GM12878 (cell line): ENCODE measurements at regions not wholly inside any gene's neighbourhood (a gene's known extent, or its start where the extent isn't known, plus 50 kb on each side); places are given as distances from the start of the nearest gene placed in this dataset.

ENCODE experiments used
- ATAC-seq: fragments of 200-7000 bp; cut with Tn5 transposase; 3 replicates; pipeline ENCODE4 v1.9.1; 2020; ENCODE audit warnings: mild to moderate bottlenecking, moderate library complexity
- BruUV-seq: library from RNA; stranded (reverse); fragments of 400-500 nt; replicated peaks from 2 replicates; lab custom pipeline; 2021; lab: Mats Ljungman, UMichigan
- CTCF ChIA-PET: fragments of 300-600 bp; sonication (Branson Sonifier 250); formaldehyde crosslinking; extraction: SDS; loops from one replicate; lab custom pipeline; 2021; ENCODE audit warnings: inconsistent platforms; lab: Yijun Ruan, JAX
- POLR2A ChIA-PET: fragments of 350-600 bp; formaldehyde crosslinking; extraction: SDS; loops from one replicate; lab custom pipeline; 2021; ENCODE audit warnings: inconsistent platforms; lab: Charles Lee
- RAD21 ChIA-PET: fragments of 300-600 bp; sonication (Branson Sonifier 250); formaldehyde crosslinking; loops from one replicate; lab custom pipeline; 2023; ENCODE audit warnings: antibody characterized with exemption; ENCODE audit not compliant: unreplicated experiment; lab: Charles Lee
- SMC1A ChIA-PET: fragments of 300-600 bp; sonication (Branson Sonifier 250); formaldehyde crosslinking; loops from one replicate; lab custom pipeline; 2023; ENCODE audit not compliant: unreplicated experiment, uncharacterized antibody; lab: Charles Lee
- DNase-seq: peaks from one replicate; pipeline ENCODE4 v3.0.0-alpha.2; 2011; ENCODE audit warnings: low read depth, low spot score
- FAIRE-seq: peaks from 3 replicates; lab custom pipeline; 2011; peaks lifted over from hg19 to GRCh38; lab: Jason Lieb, UNC
- H2AFZ ChIP-seq: 2 replicates; pipeline ENCODE4 v1.6.0; 2011; ENCODE audit warnings: low read depth, low read length, control low read depth; ENCODE audit not compliant: control insufficient read depth
- H3K27ac ChIP-seq: 2 replicates; pipeline ENCODE4 v1.5.1; 2011; ENCODE audit warnings: control low read depth; ENCODE audit not compliant: control insufficient read depth, insufficient read depth
- H3K27me3 ChIP-seq, 2 experiments: replicated peaks in 1 of 2; 2 replicates each; pipeline versions ENCODE4 v1.6.0 to v1.6.1; 2011; ENCODE audit warnings: low read length in 1 of 2; ENCODE audit not compliant: control insufficient read depth in 2 of 2, insufficient read depth in 2 of 2
- H3K36me3 ChIP-seq, 2 experiments: 2 replicates each; pipeline ENCODE4 v1.5.1; 2011; ENCODE audit warnings: low read length in 1 of 2; ENCODE audit not compliant: control insufficient read depth in 2 of 2, insufficient read depth in 2 of 2
- H3K4me1 ChIP-seq: 2 replicates; pipeline ENCODE4 v1.6.1; 2011; ENCODE audit warnings: mild to moderate bottlenecking, low read length, moderate library complexity, mixed read lengths; ENCODE audit not compliant: control insufficient read depth, insufficient read depth
- H3K4me2 ChIP-seq: 2 replicates; pipeline ENCODE4 v1.6.0; 2011; ENCODE audit warnings: control low read depth; ENCODE audit not compliant: control insufficient read depth, insufficient read depth
- H3K4me3 ChIP-seq: fragments of 200-600 bp; sonication (generic); 2 replicates; pipeline ENCODE4 v1.5.1; 2016
- H3K79me2 ChIP-seq: 2 replicates; pipeline ENCODE4 v1.6.0; 2011; ENCODE audit warnings: low read length; ENCODE audit not compliant: control insufficient read depth, insufficient read depth
- H3K9ac ChIP-seq: 2 replicates; pipeline ENCODE4 v1.8.0; 2011; ENCODE audit warnings: low read length, control low read depth, mixed read lengths; ENCODE audit not compliant: control insufficient read depth, insufficient read depth
- H3K9me3 ChIP-seq: replicated peaks from 3 replicates; pipeline ENCODE4 v1.5.1; 2011; ENCODE audit warnings: mild to moderate bottlenecking, low read length; ENCODE audit not compliant: control insufficient read depth, insufficient read depth
- H4K20me1 ChIP-seq: 2 replicates; pipeline ENCODE4 v1.6.0; 2011; ENCODE audit not compliant: control insufficient read depth, insufficient read depth
- ATF7 ChIP-seq: fragments of 450-650 bp; IDR thresholded peaks from 2 replicates; pipeline ENCODE4 v1.6.1; 2016; ENCODE audit warnings: low read depth, mild to moderate bottlenecking
- NFYB ChIP-seq: IDR thresholded peaks from 2 replicates; pipeline ENCODE4 v1.6.1; 2011; ENCODE audit warnings: low read depth, mild to moderate bottlenecking, low read length, improper control_type of control experiment, moderate library complexity; ENCODE audit not compliant: insufficient read depth
- POU2F2 ChIP-seq: IDR thresholded peaks from 3 replicates; pipeline ENCODE4 v1.6.1; 2011; ENCODE audit warnings: low read depth, mild to moderate bottlenecking, low read length, borderline replicate concordance
- WGBS: methylation state at CpG from one replicate; pipeline ENCODE4 v1.1.6; 2016; ENCODE audit warnings: low lambda C conversion rate; ENCODE audit not compliant: insufficient replicate concordance, insufficient coverage; ENCODE audit errors: missing lambda C conversion rate; 5-methylcytosine and 5-hydroxymethylcytosine counted together
- in situ Hi-C: fragments of 300-500 bp; cut with MboI; formaldehyde crosslinking; loops from 9 replicates; pipeline ENCODE4 v1.14.3; 2018; ENCODE audit warnings: mixed read lengths
- intact Hi-C: fragments of 100-400 bp; cut with micrococcal nuclease; formaldehyde crosslinking; loops from one replicate; pipeline ENCODE4 v1.14.2; 2022; ENCODE audit not compliant: unreplicated experiment
- TF ChIP-seq, protein P1 (sequence below): fragments of 450-650 bp; IDR thresholded peaks from 2 replicates; pipeline ENCODE4 v1.6.1; 2017; ENCODE audit warnings: mild to moderate bottlenecking, moderate library complexity

DNA sequence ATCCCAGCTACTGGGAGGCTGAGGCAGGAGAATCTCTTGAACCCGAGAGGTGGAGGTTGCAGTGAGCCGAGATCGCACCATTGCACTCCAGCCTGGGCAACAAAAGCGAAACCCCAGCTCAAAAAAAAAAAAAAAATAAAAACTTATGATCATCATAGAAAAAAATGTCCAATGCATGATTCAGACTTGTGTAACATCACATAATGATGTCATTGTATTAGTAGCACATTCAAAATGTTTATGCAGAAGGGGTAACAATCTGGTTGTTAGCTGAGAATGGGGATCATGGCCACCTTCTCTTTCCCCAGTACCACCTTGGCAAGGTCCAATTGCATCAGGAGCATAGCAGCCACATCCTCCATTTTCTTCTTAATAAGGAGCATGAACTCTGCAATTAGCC is 137.6 kb upstream of the MARCKS start:
- ChIA-PET CTCF (no interaction called here), RAD21 (no interaction called here), SMC1A (interaction anchor here (1.0 to 1.5 kb wide), 3 partner anchors 12 to 58 kb away, joined by 3 to 5 read pairs (median 3); no protein-coding TSS in a partner anchor), POLR2A (interaction anchor here (0.7 kb wide), 2 partner anchors 432 to 684 kb away, joined by 3 to 5 read pairs; no protein-coding TSS in a partner anchor)
- in situ Hi-C loops (no loop called here), intact Hi-C loops (no loop called here)
- Histone ChIP-seq H3K36me3 (no peaks in the 10 kb centered on the region), H3K4me1 (no peaks in the 10 kb centered on the region), H3K4me3 (no peak overlapping the region), H3K79me2 (no peaks in the 10 kb centered on the region), H3K27me3 (no peaks in the 10 kb centered on the region), H3K9ac (no peak overlapping the region), H4K20me1 (no peaks in the 10 kb centered on the region), H3K9me3 (no peaks in the 10 kb centered on the region), H2AFZ (no peak overlapping the region), H3K27ac (no peak overlapping the region), H3K4me2 (no peak overlapping the region)
- DNase-seq (no peak), ATAC-seq (no peak), FAIRE-seq (no peak)
- no TSS peak for BruUV-seq
- TF ChIP-seq NFYB, result no peak
- peak; percentile 57 for TF ChIP-seq ATF7
- no peak for TF ChIP-seq POU2F2
- TF ChIP-seq, protein P1, sequence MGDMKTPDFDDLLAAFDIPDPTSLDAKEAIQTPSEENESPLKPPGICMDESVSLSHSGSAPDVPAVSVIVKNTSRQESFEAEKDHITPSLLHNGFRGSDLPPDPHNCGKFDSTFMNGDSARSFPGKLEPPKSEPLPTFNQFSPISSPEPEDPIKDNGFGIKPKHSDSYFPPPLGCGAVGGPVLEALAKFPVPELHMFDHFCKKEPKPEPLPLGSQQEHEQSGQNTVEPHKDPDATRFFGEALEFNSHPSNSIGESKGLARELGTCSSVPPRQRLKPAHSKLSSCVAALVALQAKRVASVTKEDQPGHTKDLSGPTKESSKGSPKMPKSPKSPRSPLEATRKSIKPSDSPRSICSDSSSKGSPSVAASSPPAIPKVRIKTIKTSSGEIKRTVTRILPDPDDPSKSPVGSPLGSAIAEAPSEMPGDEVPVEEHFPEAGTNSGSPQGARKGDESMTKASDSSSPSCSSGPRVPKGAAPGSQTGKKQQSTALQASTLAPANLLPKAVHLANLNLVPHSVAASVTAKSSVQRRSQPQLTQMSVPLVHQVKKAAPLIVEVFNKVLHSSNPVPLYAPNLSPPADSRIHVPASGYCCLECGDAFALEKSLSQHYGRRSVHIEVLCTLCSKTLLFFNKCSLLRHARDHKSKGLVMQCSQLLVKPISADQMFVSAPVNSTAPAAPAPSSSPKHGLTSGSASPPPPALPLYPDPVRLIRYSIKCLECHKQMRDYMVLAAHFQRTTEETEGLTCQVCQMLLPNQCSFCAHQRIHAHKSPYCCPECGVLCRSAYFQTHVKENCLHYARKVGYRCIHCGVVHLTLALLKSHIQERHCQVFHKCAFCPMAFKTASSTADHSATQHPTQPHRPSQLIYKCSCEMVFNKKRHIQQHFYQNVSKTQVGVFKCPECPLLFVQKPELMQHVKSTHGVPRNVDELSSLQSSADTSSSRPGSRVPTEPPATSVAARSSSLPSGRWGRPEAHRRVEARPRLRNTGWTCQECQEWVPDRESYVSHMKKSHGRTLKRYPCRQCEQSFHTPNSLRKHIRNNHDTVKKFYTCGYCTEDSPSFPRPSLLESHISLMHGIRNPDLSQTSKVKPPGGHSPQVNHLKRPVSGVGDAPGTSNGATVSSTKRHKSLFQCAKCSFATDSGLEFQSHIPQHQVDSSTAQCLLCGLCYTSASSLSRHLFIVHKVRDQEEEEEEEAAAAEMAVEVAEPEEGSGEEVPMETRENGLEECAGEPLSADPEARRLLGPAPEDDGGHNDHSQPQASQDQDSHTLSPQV, result no peak
- 96% methylated on average over 4 of the region's 4 CpGs for WGBS
